Cardiac fibroblast (primary cell): ENCODE measurements at regions not wholly inside any gene's neighbourhood (a gene's known extent, or its start where the extent isn't known, plus 50 kb on each side); places are given as distances from the start of the nearest gene placed in this dataset.
"Not testable (repeated sequence)": the region's sequence is repeated elsewhere in the genome, so short reads cannot be mapped to it uniquely, and the experiment has no call there.

ENCODE experiments used
- DNase-seq, 2 donors: peaks; one replicate each; pipeline versions ENCODE4 v3.0.0 to v3.0.0-alpha.2; 2010; ENCODE audit warnings: low read depth in 2 of 2
- H3K4me3 ChIP-seq, 2 donors: replicated peaks in 1 of 2; 1 replicate in 1 of 2; 2 replicates in 1 of 2; pipeline ENCODE4 v1.5.1; 2011; ENCODE audit warnings: low read depth in 2 of 2, low read length in 2 of 2, mild to moderate bottlenecking in 2 of 2, moderate library complexity in 1 of 2
- TF ChIP-seq, protein P1 (sequence below): IDR thresholded peaks from one replicate; pipeline ENCODE4 v1.5.1; 2011; ENCODE audit warnings: low read depth, mild to moderate bottlenecking, low read length, inconsistent platforms

DNA sequence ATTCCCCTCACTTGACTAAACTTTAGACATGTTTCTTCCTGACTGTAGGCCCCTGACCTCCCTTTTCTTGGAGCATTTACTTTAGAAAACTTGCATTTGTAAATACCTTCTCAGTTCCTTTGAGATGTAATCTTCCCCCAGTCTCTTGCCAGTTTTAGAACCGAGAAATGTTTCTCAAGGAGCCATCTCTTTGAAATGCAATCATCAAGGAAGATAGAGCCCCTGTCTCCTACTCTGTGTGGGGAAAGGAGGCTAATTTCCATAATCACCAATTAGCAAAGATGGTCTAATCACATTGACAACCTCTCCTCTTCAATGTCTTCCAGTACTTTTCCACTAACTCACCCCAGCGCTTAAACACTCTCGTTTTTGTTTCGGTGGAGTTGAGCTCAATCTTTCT is 70.0 kb upstream of the SMIM30 start:
- no peak for DNase-seq
- TF ChIP-seq, protein P1, sequence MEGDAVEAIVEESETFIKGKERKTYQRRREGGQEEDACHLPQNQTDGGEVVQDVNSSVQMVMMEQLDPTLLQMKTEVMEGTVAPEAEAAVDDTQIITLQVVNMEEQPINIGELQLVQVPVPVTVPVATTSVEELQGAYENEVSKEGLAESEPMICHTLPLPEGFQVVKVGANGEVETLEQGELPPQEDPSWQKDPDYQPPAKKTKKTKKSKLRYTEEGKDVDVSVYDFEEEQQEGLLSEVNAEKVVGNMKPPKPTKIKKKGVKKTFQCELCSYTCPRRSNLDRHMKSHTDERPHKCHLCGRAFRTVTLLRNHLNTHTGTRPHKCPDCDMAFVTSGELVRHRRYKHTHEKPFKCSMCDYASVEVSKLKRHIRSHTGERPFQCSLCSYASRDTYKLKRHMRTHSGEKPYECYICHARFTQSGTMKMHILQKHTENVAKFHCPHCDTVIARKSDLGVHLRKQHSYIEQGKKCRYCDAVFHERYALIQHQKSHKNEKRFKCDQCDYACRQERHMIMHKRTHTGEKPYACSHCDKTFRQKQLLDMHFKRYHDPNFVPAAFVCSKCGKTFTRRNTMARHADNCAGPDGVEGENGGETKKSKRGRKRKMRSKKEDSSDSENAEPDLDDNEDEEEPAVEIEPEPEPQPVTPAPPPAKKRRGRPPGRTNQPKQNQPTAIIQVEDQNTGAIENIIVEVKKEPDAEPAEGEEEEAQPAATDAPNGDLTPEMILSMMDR: no peak
- H3K4me3 ChIP-seq: no peak overlapping the region

GRCh38 chr7:113179313-113179712 is 61.0 kb upstream of the SMIM30 start:
- H3K4me3 ChIP-seq: no peak overlapping the region
- DNase-seq: peak in 1 of 2 donors; percentile 60
- TF ChIP-seq, protein P1: no peak

- TF ChIP-seq, protein P1: no peak
- DNase-seq: no peak
- no peak overlapping the region for H3K4me3 ChIP-seq
Observed at GRCh38 chr7:113176836-113177235, 58.5 kb upstream of the SMIM30 start.

DNA sequence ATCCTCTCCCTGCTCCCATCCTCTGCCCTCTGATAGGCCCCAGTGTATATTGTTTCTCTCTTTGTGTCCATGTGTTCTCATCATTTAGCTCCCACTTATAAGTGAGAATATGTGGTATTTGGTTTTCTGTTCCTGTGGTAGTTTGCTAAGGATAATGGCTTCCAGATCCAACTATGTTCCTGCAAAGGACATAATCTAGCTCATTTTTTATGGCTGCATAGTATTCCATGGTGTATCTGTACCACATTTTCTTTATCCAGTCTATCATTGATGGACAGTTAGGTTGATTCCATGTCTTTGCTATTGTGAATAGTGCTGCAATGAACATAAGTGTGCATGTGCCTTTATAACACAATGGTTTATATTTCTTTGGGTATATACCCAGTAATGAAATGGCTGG is 57.8 kb upstream of the SMIM30 start:
- not testable (repeated sequence) for DNase-seq, H3K4me3 ChIP-seq

- DNase-seq: no peak
- TF ChIP-seq, protein P1: no peak
- no peak overlapping the region for H3K4me3 ChIP-seq
Observed at GRCh38 chr7:113175525-113176104, 57.3 kb upstream of the SMIM30 start.

DNA sequence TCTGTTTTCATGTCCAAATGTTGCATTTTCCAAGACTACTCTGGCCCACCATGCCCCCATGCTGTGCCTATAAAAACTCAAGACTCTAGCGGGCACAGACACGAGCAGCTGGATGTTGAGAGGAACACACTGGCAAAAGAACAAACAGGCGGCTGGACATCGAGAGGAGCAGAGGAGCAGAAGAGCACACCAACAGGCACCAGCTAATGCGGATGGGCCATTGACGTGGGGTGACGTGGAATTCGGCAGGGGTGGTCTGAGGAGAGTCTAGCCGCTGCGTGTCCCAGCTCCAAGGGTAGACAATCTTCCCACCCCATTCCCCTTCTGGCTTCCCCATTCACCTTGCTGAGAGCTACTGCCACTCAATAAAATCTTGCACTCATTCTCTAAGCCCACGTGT is 54.4 kb upstream of the SMIM30 start:
- no peak overlapping the region for H3K4me3 ChIP-seq
- DNase-seq: no peak
- TF ChIP-seq, protein P1: no peak

DNA sequence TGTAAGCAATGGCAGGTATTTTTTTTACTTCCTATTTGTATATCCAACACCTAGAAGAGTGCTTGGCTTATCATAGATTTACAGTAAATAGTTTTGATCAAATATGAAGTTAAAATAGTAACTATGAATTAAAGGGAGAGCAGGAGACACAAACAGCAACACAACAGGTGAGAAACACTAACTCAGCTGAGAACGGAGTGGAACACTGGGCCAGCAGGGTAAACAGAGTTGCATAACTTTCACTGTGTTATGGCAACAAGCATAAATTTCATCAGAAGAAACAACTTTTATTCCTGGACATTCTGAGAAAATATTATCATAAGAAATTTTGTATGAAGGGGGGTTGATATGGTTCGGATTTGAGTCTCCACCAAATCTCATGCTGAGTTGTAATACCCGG is 52.2 kb upstream of the SMIM30 start:
- TF ChIP-seq, protein P1: no peak
- no peak overlapping the region for H3K4me3 ChIP-seq
- no peak for DNase-seq
